Ovary (tissue), 7 donors: ENCODE measurements at regions not wholly inside any gene's neighbourhood (a gene's known extent, or its start where the extent isn't known, plus 50 kb on each side); places are given as distances from the start of the nearest gene placed in this dataset.

Experiments
- DNase-seq, 5 donors: peaks; one replicate each; pipeline ENCODE4 v3.0.0-alpha.2; 2019 to 2020
- H3K27ac ChIP-seq, 2 donors: fragments of 200-600 bp; one replicate each; pipeline versions ENCODE4 v1.5.1 to v1.8.0; 2019 to 2022
- H3K27me3 ChIP-seq: fragments of 200-600 bp; one replicate; pipeline ENCODE4 v1.8.0; 2022
- H3K36me3 ChIP-seq: fragments of 200-600 bp; sonication (generic); one replicate; pipeline ENCODE4 v1.5.1; 2019
- H3K4me1 ChIP-seq: one replicate; pipeline ENCODE4 v1.8.1; 2013; ENCODE audit warnings: mild to moderate bottlenecking, moderate library complexity; ENCODE audit not compliant: insufficient read depth
- H3K4me3 ChIP-seq: fragments of 200-600 bp; sonication (generic); one replicate; pipeline ENCODE4 v1.5.1; 2017
- H3K9me3 ChIP-seq, 2 donors: fragments of 200-600 bp in 1 of 2; sonication (generic) in 1 of 2; one replicate each; pipeline versions ENCODE4 v1.5.1 to v1.8.1; 2013 to 2019; ENCODE audit warnings: mild to moderate bottlenecking in 1 of 2, moderate library complexity in 1 of 2
- EP300 ChIP-seq: sonication (generic); formaldehyde crosslinking; IDR thresholded peaks from one replicate; pipeline ENCODE4 v1.6.1; 2017; ENCODE audit warnings: antibody characterized with exemption
- POLR2A ChIP-seq: fragments of 450-650 bp; IDR thresholded peaks from one replicate; pipeline ENCODE4 v1.6.1; 2017; ENCODE audit warnings: antibody characterized with exemption, mild to moderate bottlenecking, moderate library complexity
- WGBS, 3 donors: extraction: QIAGEN DNeasy Blood & Tissue Kit in 1 of 3; methylation state at CpG; one replicate each; pipeline versions ENCODE4 v1.1.5 to v1.1.7; 2013 to 2017; 5-methylcytosine and 5-hydroxymethylcytosine counted together
- intact Hi-C, 4 donors: fragments of 100-400 bp; cut with DNase I; formaldehyde crosslinking; loops; one replicate each; pipeline versions ENCODE4 v1.11.0 to v1.15.1; 2022 to 2023
- TF ChIP-seq, protein P1 (sequence below), 3 donors: fragments of 450-650 bp in 2 of 3; fragments of 200-600 bp in 1 of 3; IDR thresholded peaks; one replicate each; pipeline versions ENCODE4 v1.5.1 to v1.8.0; 2016 to 2022; ENCODE audit warnings: antibody characterized with exemption in 3 of 3, mild to moderate bottlenecking in 1 of 3
- donor health status: DM: no; HTN: no; CAD: no; lungs with moderate emphysema.
- donor health status: DM: no; HTN: no; CAD: no.
- donor health status: Bipolar disorder and iron deficiency.
- donor health status: DM: no; HTN: no; CAD: no.
- donor health status: DM: yes; HTN: yes; CAD: no.

- intact Hi-C loops = no loop called here
- 45 to 59% (median 58%) methylated on average over 3 of the region's 3 CpGs for WGBS, 3 donors
- TF ChIP-seq POLR2A (no peak), EP300 (no peak)
- TF ChIP-seq, protein P1, sequence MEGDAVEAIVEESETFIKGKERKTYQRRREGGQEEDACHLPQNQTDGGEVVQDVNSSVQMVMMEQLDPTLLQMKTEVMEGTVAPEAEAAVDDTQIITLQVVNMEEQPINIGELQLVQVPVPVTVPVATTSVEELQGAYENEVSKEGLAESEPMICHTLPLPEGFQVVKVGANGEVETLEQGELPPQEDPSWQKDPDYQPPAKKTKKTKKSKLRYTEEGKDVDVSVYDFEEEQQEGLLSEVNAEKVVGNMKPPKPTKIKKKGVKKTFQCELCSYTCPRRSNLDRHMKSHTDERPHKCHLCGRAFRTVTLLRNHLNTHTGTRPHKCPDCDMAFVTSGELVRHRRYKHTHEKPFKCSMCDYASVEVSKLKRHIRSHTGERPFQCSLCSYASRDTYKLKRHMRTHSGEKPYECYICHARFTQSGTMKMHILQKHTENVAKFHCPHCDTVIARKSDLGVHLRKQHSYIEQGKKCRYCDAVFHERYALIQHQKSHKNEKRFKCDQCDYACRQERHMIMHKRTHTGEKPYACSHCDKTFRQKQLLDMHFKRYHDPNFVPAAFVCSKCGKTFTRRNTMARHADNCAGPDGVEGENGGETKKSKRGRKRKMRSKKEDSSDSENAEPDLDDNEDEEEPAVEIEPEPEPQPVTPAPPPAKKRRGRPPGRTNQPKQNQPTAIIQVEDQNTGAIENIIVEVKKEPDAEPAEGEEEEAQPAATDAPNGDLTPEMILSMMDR (IDR thresholded peaks at IDR 0.05) = no peak
These were observed 867.6 kb downstream of the SORCS1 start for GRCh38 chr10:106296750-106297392.

GRCh38 chr10:106284802-106285587, 879.5 kb downstream of the SORCS1 start:
- intact Hi-C loops = loop anchor here in 1 of 4 donors (5.0 kb wide), 1 partner anchor 132 kb away; no protein-coding TSS in a partner anchor
- Histone ChIP-seq H3K9me3 (no peaks in the 10 kb centered on the region), H3K4me1 (no peaks in the 10 kb centered on the region), H3K36me3 (no peaks in the 10 kb centered on the region), H3K4me3 (no peak overlapping the region), H3K27ac (no peak overlapping the region), H3K27me3 (no peaks in the 10 kb centered on the region)
- no peak for DNase-seq
- no peak for TF ChIP-seq EP300
- no peak for TF ChIP-seq POLR2A
- TF ChIP-seq, protein P1 (IDR thresholded peaks at IDR 0.05) = no peak
- 70 to 78% (median 76%) methylated on average over 4 of the region's 4 CpGs for WGBS, 3 donors

More at GRCh38 chr10:106296750-106297392, 867.6 kb downstream of the SORCS1 start:
- no peaks in the 10 kb centered on the region for H3K4me1 ChIP-seq
- no peaks in the 10 kb centered on the region for H3K9me3 ChIP-seq
- no peaks in the 10 kb centered on the region for H3K27me3 ChIP-seq
- no peak overlapping the region for H3K27ac ChIP-seq
- no peak for DNase-seq
- H3K4me3 ChIP-seq = no peak overlapping the region
- H3K36me3 ChIP-seq = no peaks in the 10 kb centered on the region

- WGBS, 3 donors = 43 to 83% (median 61%) methylated on average over 7 of the region's 7 CpGs
- no peaks in the 10 kb centered on the region for H3K27me3 ChIP-seq
- no peaks in the 10 kb centered on the region for H3K4me1 ChIP-seq
- TF ChIP-seq EP300 (no peak), POLR2A (no peak)
- TF ChIP-seq, protein P1 (IDR thresholded peaks at IDR 0.05) = no peak
- H3K27ac ChIP-seq = no peak overlapping the region
- H3K36me3 ChIP-seq = no peaks in the 10 kb centered on the region
- DNase-seq = no peak
- H3K9me3 ChIP-seq = no peaks in the 10 kb centered on the region
- no peak overlapping the region for H3K4me3 ChIP-seq
- intact Hi-C loops = no loop called here
These were observed 883.5 kb downstream of the SORCS1 start for GRCh38 chr10:106280896-106281460.

DNA sequence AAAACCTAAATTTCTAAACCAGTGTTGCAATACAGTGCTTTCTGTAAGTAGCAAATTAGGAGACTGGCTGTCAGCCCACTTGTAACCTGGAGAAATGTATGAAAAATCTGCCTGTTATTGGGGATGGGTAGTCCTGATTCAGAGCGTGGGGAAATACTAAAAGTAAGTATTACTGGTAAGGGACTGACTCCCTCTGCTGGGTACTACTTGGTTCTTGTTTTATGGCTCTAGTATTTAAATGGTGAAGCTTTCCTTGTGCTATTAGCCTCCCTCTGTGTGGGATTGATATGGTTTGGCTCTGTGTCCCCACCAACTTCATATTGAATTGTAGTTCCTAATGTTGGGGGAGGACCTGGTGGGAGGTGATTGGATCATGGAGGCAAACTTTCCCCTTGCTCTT, 886.1 kb downstream of the SORCS1 start:
- 24 to 50% (median 26%) methylated on average over 1 of the region's 1 CpG for WGBS, 3 donors
- Histone ChIP-seq H3K27ac (no peak overlapping the region), H3K9me3 (no peaks in the 10 kb centered on the region), H3K4me3 (no peak overlapping the region), H3K36me3 (no peaks in the 10 kb centered on the region), H3K4me1 (no peaks in the 10 kb centered on the region), H3K27me3 (no peaks in the 10 kb centered on the region)
- intact Hi-C loops = no loop called here
- TF ChIP-seq EP300 (no peak), POLR2A (no peak)
- TF ChIP-seq, protein P1 (IDR thresholded peaks at IDR 0.05) = no peak
- no peak for DNase-seq
